Iris pigment epithelial cell (primary cell): ENCODE measurements at regions not wholly inside any gene's neighbourhood (a gene's known extent, or its start where the extent isn't known, plus 50 kb on each side); places are given as distances from the start of the nearest gene placed in this dataset.

Experiments used
- DNase-seq: peaks from one replicate; pipeline ENCODE4 v3.0.0-alpha.2; 2011; ENCODE audit warnings: low read depth

GRCh38 chr13:22655106-22655852 lies 525.5 kb upstream of the SGCG start:
- no peak for DNase-seq

DNA sequence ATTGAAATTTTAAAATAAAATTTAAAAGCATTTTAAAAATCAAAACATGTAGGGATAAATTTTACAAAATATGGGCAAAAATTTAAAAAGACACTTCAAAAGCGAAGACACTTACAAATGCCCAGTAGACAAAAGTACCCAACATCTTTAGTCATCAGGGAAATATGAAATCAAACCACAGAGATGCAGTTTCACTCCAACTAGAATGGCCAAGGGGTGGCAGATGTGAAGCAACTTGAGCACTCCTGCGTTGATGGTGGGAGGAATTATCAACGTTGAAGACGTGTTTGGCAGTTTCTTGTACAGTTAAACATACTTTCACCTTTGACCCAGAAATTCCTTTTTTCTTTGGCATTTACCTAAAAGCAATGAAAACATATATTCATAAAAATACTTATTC lies 518.0 kb upstream of the SGCG start:
- no peak for DNase-seq

DNA sequence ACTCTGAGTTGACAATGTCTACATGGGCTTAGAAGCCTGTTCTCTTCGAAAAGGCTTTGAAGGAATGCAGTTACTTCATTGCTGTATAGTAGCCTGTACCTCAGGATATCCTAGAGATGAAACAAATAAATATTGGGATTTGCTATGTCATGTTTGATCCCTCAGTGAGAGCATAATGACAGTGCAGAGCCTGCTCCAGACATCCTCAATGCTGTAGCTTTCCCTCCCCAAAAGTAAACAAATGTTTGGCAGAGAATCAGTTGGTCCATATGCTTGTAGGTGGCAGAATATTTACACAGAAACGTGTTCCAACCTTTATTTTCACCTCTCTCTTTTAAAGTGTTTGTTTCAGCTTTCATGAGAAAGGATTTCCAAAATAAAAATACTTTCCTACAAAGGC lies 515.3 kb upstream of the SGCG start:
- DNase-seq = no peak

- DNase-seq = no peak
Observed at GRCh38 chr13:22690756-22691155, 490.0 kb upstream of the SGCG start.

DNA sequence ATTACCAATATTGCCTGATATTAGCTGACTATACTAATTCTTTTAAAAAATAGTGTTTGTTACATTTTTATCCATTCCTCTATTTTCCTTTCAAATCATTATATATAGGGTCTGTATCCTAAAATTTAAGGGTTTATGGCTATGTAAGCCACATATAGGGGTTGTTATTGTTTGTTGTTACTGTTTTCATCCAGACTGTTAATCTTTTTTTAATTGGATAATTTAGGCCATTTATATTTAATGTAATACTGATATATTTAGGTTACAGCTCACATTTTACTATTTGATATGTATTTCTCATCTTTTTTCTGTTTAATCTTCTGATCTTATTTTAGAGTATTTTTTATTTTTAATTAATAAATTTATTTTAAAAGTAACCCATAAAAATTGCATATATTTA lies 487.1 kb upstream of the SGCG start:
- DNase-seq = no peak

- no peak for DNase-seq
Observed at GRCh38 chr13:22696433-22696832, 484.3 kb upstream of the SGCG start.

- no peak for DNase-seq
Observed at GRCh38 chr13:22698467-22698866, 482.3 kb upstream of the SGCG start.

DNA sequence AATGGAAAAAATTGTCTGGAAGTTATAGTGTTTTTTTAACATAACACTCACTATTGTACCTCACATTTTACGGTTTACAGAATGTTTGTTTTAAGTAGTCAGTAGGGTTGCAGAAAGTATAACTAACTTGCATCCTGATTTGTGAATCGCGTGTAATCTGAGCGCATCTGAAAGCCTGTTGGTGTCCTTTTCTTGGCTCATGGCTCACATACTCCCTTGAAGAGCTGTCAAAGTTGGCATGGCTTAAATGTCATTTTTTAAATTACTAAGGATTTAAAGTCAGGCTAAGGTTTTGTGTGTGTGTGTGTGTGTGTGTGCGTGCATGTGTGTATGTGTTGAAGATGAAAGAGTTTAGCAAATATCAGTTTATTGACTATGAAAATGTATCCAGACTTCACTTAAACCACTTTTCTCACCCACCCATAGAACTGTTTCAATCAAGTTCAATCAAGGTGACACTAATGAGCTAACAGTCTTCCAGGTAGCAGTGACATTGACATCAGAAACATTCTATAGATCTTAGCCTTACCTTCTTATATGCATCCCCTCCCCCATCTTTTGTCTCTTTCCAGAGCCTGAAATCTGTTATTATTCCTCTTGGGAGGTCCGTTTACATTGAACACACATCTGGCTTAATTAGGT lies 480.4 kb upstream of the SGCG start:
- DNase-seq = no peak

GRCh38 chr13:22703601-22704209 lies 477.1 kb upstream of the SGCG start:
- peak; percentile 3 for DNase-seq

DNA sequence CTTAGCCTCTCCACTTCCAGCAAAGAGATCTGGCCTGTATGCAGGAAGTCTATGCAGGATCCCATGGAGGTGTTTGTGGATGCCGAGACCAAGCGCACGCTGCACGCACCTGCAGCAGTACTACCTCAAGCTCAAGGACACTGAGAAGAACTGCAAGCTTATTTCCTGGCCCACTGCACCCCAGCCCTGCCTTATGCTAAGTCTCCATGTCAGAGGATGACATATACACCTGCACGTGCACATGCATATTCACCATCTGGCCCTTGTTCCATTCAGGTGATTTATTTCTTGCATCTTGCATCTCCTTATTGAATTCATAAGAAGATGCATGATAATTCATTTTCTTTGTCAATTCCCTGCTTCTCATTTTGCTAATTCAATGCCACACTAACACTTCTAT lies 472.8 kb upstream of the SGCG start:
- DNase-seq = no peak

DNA sequence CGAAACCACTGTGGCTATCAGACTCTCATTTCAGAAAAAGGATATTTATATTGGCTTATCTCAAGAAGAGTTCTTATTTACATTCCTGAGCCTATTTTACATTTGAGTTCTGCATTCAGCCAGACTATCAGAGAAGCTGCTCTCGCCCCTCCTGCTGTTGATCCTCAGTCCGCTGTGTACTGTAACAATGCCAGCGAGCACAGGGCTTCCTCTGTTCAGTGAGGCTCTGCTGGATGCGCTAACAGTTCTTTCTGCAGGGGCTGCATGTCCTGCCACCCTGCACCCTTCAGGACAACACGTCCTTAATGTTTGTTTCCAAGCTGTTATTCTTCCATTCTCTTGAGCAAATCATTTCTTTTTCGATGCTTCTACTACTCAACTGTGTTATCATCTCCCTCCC lies 463.7 kb upstream of the SGCG start:
- no peak for DNase-seq

- DNase-seq = no peak
Observed at GRCh38 chr13:22726726-22727125, 454.1 kb upstream of the SGCG start.

DNA sequence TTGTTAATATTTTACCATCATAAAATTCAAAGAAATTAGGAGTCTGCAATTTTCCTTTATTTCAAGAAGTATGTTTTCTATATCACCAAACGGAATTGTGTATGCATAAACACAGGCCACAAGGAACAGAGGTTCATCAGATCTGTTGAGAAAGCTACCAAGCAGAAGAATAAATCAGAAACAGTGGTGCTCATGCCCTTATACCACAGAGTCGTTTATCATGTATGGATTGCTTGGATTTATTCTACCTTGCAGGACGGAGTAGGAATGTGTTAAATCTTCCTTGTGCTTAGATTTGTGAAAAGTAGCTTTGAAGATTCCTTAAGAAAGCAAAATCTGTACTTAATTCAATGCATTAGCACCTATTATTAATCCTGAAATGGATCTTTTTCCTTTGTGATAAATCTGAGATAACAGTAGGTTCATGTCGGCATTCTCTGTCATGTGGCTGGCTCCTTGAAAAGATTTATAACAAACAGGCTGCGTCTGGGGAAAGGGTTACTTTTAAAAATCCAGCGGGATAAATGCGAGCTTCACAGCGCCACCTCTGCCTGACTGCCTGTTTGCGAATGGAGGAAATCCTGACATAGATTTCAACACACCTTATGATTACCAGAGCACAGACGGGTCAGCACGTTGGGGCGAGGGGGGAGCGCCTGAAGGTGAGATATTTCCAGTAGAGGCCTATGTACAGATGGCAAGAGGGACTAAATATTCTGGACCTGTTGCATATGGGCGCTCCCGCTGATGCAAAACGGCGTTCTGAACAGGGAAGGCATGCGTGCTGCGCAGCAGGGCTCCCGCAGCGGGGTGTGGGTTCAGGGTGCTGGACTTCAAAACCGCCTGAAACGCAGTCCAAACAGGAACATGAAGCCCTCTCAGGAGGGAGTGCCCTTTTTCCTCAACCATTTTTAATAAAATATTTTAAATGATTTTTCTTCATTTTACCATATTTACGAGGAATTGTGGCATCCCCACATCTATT lies 445.5 kb upstream of the SGCG start:
- DNase-seq = no peak

- no peak for DNase-seq
Observed at GRCh38 chr13:22736084-22736767, 444.6 kb upstream of the SGCG start.

DNA sequence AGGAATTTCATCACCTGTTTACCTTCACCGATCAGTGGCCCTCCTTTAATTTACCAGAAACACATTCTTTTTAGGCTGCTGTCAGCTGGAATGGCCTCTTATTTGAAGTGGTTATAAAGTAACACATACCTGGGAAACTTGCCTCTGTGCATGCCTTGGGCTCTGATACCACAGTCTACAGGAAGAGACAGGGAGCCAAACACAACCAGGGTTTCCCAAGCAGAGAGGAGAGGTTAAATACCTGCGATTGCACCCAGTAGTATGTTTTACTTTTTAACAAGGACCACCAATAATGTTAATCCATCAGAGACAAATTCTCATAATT lies 444.0 kb upstream of the SGCG start:
- no peak for DNase-seq

GRCh38 chr13:22738357-22738756 lies 442.4 kb upstream of the SGCG start:
- DNase-seq = no peak

GRCh38 chr13:22740264-22740663 lies 440.5 kb upstream of the SGCG start:
- no peak for DNase-seq

DNA sequence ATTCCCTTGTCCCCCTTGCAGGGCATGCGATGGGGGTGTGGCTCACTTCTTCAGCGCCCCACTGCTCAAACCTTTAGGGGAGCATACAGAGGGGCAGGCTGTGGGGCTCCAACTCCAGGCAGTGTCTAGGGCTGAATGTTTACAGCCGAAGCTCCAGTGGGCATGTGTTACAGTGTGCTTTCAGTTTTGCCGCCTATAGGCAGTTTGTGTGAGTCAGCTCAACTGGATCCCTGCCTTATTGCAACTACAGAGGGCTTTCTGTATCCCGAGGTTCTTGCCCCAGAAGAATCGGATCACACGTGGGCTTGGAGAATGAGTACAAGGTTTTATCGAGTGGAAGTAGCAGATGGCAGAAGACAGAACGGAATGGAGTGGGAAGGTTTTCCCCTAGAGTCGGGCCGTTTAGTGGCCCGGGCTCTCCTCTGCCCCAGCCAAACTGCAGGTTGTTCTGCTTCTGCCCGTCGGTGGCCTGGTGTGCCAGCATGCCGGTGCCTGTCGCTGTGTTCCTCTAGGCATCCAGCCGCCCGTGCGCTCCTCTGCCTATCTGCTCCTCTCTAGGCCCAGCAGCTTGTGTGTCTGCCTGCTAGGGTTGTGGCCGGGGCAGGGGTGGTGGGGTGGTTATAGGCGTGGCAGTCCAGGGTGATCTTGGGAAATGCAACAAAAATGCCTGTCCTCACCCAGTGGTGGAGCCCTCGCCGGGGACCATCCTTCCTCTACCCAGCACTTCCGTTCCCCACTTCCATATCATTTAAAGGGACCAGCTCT lies 435.9 kb upstream of the SGCG start:
- no peak for DNase-seq

DNA sequence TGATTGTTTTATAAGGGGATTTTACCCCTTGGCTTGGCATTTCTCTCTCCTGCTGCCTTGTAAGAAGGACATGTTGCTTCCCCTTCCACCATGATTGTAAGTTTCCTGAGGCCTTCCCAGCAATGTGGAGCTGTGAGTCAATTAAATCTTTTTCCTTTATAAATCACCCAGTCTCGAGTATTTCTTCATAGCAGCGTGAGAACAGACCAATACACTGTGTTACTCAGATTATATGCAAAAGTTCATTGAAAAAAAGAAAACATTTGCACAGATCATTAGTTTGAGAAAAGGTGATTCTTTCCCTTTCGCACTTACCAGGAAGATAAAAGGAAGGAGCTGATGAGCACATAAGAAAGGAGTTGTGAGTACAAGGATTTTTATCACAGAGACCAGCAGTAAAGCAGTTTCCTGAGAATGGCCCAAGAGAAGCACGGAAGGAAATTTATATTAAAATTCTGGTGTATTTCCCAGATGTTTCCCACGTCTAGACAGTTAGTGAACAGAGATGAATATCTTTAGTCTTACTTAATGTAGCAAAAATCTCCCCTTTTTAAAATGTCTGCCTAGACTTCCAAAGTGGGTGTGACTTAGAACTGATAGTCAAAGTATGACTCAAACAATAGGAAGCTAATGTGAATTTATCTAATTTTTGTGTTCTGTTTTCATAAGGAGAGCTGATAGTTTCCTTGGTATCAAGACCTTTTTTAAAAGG lies 431.8 kb upstream of the SGCG start:
- peak; percentile 3 for DNase-seq

DNA sequence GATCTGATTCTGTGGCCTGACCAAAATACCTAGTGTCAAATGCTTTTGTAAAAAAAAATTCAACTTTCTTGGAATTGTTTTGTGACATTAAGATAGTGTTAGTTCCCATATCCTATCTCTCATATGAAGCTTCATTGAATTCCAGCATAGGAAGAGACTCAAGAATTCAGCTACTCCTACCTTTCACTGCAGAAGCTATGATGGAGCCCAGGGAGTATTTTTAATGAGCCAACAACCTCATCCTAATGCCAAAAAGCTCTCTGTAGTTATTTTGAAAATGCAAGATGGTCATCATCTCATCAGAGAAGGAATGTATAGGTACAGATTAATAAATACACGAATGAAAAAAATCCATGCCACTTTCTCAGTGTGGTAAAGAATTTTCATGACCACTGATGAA lies 431.2 kb upstream of the SGCG start:
- no peak for DNase-seq
